PFSK-1 (cell line): ENCODE measurements at regions not wholly inside any gene's neighbourhood (a gene's known extent, or its start where the extent isn't known, plus 50 kb on each side); places are given as distances from the start of the nearest gene placed in this dataset.

Experiments used
- FOXP2 ChIP-seq: optimal IDR thresholded peaks from 2 replicates; pipeline ENCODE3; 2011; ENCODE audit warnings: borderline replicate concordance, control low read depth, inconsistent platforms; ENCODE audit not compliant: insufficient read depth; ENCODE audit errors: extremely low read length, extremely low read depth
- POLR2AphosphoS5 ChIP-seq: IDR thresholded peaks from 2 replicates; pipeline ENCODE4 v1.6.1; 2012; ENCODE audit warnings: low read depth, mild to moderate bottlenecking, control low read depth, low read length, moderate library complexity
- REST ChIP-seq, 2 experiments: IDR thresholded peaks; 2 replicates each; pipeline versions ENCODE4 v1.6.1 to v1.8.0; 2011 to 2012; ENCODE audit warnings: low read depth in 2 of 2, low read length in 2 of 2, control low read depth in 1 of 2, inconsistent platforms in 1 of 2, mild to moderate bottlenecking in 1 of 2, moderate library complexity in 1 of 2; ENCODE audit not compliant: insufficient read depth in 1 of 2
- SIN3A ChIP-seq: IDR thresholded peaks from 2 replicates; pipeline ENCODE4 v1.6.1; 2012; ENCODE audit warnings: mild to moderate bottlenecking, low read length, moderate library complexity, borderline replicate concordance; ENCODE audit not compliant: insufficient read depth
- TAF1 ChIP-seq: IDR thresholded peaks from 2 replicates; pipeline ENCODE4 v1.6.1; 2012; ENCODE audit warnings: low read length, control low read depth, borderline replicate concordance; ENCODE audit not compliant: insufficient read depth

DNA sequence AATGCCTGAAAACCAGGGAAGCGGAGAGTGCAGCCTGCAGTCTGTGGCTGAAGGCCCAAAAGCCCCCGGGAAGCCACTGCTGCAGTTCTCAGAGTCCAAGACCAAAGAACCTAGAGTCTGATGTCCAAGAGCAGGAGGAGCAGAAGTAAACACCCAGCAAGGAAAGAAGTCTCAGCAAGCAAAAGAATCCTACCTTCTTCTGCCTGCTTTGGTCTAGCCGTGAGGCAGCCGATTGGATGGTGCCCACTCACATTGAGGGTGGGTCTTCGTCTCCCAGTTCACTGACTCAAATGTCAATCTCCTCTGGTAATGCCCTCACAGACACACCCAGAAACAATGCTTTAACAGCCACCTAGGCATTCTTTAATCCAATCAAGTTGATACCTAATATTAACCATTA, 217.5 kb downstream of the PLA2G4A start:
- no peak for TF ChIP-seq POLR2AphosphoS5
- no peak for TF ChIP-seq REST (IDR thresholded peaks at IDR 0.05; ENCODE audit: insufficient read depth in 1 of 2, low read depth in 2 of 2, low read length in 2 of 2)
- TF ChIP-seq TAF1 = no peak
- no peak for TF ChIP-seq FOXP2
- no peak for TF ChIP-seq SIN3A

DNA sequence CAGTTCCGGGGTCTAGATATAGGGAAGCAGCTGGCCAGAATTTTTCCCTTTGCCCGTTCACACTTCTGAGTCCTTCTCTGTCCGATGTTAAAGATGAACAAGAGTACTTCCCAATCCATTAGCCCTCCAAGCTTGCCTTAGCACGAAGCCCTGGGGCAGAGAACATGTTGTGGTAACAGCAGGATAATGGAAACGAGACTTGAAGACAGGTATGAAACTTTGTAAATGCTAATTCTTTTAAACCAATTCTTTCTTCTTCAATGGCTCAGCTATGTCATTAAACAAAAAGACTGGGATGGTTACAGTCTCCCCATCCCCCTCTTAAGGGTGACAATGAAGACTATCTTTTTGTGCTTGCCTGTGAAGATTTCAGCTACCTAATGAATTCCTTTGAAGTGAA, 218.5 kb downstream of the PLA2G4A start:
- no peak for TF ChIP-seq TAF1
- TF ChIP-seq FOXP2 = no peak
- no peak for TF ChIP-seq REST (IDR thresholded peaks at IDR 0.05; ENCODE audit: insufficient read depth in 1 of 2, low read depth in 2 of 2, low read length in 2 of 2)
- TF ChIP-seq POLR2AphosphoS5 = no peak
- TF ChIP-seq SIN3A = no peak

DNA sequence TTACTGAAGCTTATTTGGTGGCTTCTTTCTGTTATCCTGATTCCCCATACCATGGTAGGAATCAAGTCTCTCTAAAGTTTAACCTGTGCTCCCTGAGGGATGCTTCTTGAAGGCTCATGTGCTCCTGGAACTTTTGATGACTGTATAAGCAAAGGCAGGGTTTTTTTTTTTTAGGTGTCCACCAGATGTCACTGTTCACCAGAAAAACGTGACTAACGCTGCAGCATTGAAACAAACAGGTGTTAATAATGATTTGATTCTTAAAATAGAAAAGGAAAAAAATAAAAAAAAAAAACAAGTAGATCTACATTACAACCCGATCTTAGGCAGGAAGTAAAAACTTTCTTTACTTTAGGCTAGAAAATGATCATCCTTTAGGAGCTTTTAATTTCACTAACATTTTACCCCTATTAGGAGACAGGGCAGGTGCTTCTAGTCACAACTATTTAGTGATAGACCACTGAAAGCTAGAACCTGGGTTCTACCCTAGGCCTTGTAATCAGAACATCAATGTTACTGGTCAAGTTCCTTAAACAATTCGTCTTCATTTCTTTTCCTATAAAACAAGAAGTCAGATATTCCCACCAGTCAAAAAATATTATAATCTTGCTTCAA, 223.0 kb downstream of the PLA2G4A start:
- TF ChIP-seq FOXP2 (no peak), SIN3A (no peak), REST (IDR thresholded peaks at IDR 0.05; ENCODE audit: insufficient read depth in 1 of 2, low read depth in 2 of 2, low read length in 2 of 2) (no peak), TAF1 (no peak), POLR2AphosphoS5 (no peak)

DNA sequence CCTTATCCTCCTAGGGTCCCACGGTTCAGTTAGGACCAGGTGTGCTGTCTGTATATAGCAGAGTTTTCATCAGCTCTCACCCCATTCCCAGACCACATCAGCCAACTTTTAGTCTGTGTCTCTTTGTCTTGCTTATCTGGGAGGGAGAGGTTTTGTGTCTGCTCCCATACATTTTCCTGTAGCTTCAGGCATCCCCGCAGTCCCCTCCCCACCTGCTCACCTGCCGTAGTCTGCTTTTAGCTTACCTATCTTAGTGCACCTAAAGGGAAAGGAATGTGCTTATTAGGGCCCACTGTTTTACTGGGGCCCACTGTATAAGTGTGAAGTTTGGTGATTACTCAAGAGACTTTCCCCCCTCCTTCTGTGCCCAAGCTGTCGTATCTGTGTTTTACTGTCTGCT, 225.1 kb downstream of the PLA2G4A start:
- TF ChIP-seq POLR2AphosphoS5 = no peak
- no peak for TF ChIP-seq REST (IDR thresholded peaks at IDR 0.05; ENCODE audit: insufficient read depth in 1 of 2, low read depth in 2 of 2, low read length in 2 of 2)
- no peak for TF ChIP-seq TAF1
- no peak for TF ChIP-seq SIN3A
- TF ChIP-seq FOXP2 = no peak
